Mesothelial cell of epicardium (in vitro differentiated cells): ENCODE measurements at regions not wholly inside any gene's neighbourhood (a gene's known extent, or its start where the extent isn't known, plus 50 kb on each side); places are given as distances from the start of the nearest gene placed in this dataset.

Experiments used
- DNase-seq, 2 experiments: peaks; one replicate each; pipeline ENCODE4 v3.0.0; 2021; ENCODE audit warnings: low spot score in 2 of 2; ENCODE audit not compliant: unreplicated experiment in 2 of 2
- H3K27ac Mint-ChIP-seq: 2 replicates; pipeline ENCODE4 v1.8.0; 2021; ENCODE audit warnings: mixed read lengths
- H3K27me3 Mint-ChIP-seq: 2 replicates; pipeline ENCODE4 v1.8.0; 2021; ENCODE audit warnings: low read depth, mixed read lengths
- H3K36me3 Mint-ChIP-seq: 2 replicates; pipeline ENCODE4 v1.8.0; 2021; ENCODE audit warnings: mixed read lengths
- H3K4me1 Mint-ChIP-seq: 2 replicates; pipeline ENCODE4 v1.8.0; 2021; ENCODE audit warnings: mixed read lengths
- H3K4me3 Mint-ChIP-seq: 2 replicates; pipeline ENCODE4 v1.8.0; 2021; ENCODE audit warnings: mild to moderate bottlenecking, moderate library complexity, mixed read lengths
- H3K9me3 Mint-ChIP-seq: 2 replicates; pipeline ENCODE4 v1.8.0; 2021; ENCODE audit warnings: mixed read lengths
- CTCF ChIP-seq: fragments of 200-600 bp; sonication (generic); IDR thresholded peaks from one replicate; pipeline ENCODE4 v1.5.0; 2021; ENCODE audit warnings: antibody characterized with exemption; ENCODE audit not compliant: unreplicated experiment

- Mint-ChIP-seq H3K27ac (no peak overlapping the region), H3K36me3 (no peaks in the 10 kb centered on the region), H3K4me1 (peaks cover 6% of the 10 kb centered on the region), H3K27me3 (no peaks in the 10 kb centered on the region), H3K4me3 (no peak overlapping the region), H3K9me3 (peaks cover 7% of the 10 kb centered on the region)
- DNase-seq = no peak
- TF ChIP-seq CTCF = no peak
Observed at GRCh38 chr3:15978801-15979200, 181.0 kb upstream of the ANKRD28 start.

GRCh38 chr3:15979495-15979894 lies 181.7 kb upstream of the ANKRD28 start:
- Mint-ChIP-seq H3K4me3 (no peak overlapping the region), H3K9me3 (peaks cover 9% of the 10 kb centered on the region), H3K4me1 (peaks cover 6% of the 10 kb centered on the region), H3K27ac (no peak overlapping the region), H3K36me3 (no peaks in the 10 kb centered on the region), H3K27me3 (no peaks in the 10 kb centered on the region)
- TF ChIP-seq CTCF = no peak
- DNase-seq = no peak

GRCh38 chr3:15979900-15980299 lies 182.1 kb upstream of the ANKRD28 start:
- Mint-ChIP-seq H3K9me3 (peaks cover 13% of the 10 kb centered on the region), H3K36me3 (no peaks in the 10 kb centered on the region), H3K27ac (no peak overlapping the region), H3K4me3 (no peak overlapping the region), H3K27me3 (no peaks in the 10 kb centered on the region), H3K4me1 (peaks cover 6% of the 10 kb centered on the region)
- DNase-seq = no peak
- no peak for TF ChIP-seq CTCF

- no peak overlapping the region for H3K27ac Mint-ChIP-seq
- no peak for TF ChIP-seq CTCF
- no peaks in the 10 kb centered on the region for H3K4me1 Mint-ChIP-seq
- H3K27me3 Mint-ChIP-seq = no peaks in the 10 kb centered on the region
- peaks cover 34% of the 10 kb centered on the region for H3K9me3 Mint-ChIP-seq
- peaks cover under 1% of the 10 kb centered on the region for H3K36me3 Mint-ChIP-seq
- H3K4me3 Mint-ChIP-seq = no peak overlapping the region
- no peak for DNase-seq
Observed at GRCh38 chr3:15982243-15982642, 184.5 kb upstream of the ANKRD28 start.

- H3K4me3 Mint-ChIP-seq = no peak overlapping the region
Observed at GRCh38 chr3:15982667-15983196, 185.0 kb upstream of the ANKRD28 start.

More at GRCh38 chr3:15982667-15983196, 185.0 kb upstream of the ANKRD28 start:
- peaks cover 4% of the 10 kb centered on the region for H3K36me3 Mint-ChIP-seq
- H3K9me3 Mint-ChIP-seq = peaks cover 38% of the 10 kb centered on the region
- no peak for TF ChIP-seq CTCF
- no peaks in the 10 kb centered on the region for H3K4me1 Mint-ChIP-seq
- DNase-seq = no peak
- no peak overlapping the region for H3K27ac Mint-ChIP-seq
- H3K27me3 Mint-ChIP-seq = no peaks in the 10 kb centered on the region
